Activated CD4-positive, alpha-beta T cell treated with anti-CD3 and anti-CD28 coated beads, Interleukin-10, Interleukin-2, amounts not matched to agents 100 ng/mL and 50 ng/mL, durations not matched to agents 16 hours and 8 hours (primary cell): ENCODE measurements at regions not wholly inside any gene's neighbourhood (a gene's known extent, or its start where the extent isn't known, plus 50 kb on each side); places are given as distances from the start of the nearest gene placed in this dataset.

Source experiments
- DNase-seq: peaks from one replicate; pipeline ENCODE4 v3.0.0-alpha.2; 2020

DNA sequence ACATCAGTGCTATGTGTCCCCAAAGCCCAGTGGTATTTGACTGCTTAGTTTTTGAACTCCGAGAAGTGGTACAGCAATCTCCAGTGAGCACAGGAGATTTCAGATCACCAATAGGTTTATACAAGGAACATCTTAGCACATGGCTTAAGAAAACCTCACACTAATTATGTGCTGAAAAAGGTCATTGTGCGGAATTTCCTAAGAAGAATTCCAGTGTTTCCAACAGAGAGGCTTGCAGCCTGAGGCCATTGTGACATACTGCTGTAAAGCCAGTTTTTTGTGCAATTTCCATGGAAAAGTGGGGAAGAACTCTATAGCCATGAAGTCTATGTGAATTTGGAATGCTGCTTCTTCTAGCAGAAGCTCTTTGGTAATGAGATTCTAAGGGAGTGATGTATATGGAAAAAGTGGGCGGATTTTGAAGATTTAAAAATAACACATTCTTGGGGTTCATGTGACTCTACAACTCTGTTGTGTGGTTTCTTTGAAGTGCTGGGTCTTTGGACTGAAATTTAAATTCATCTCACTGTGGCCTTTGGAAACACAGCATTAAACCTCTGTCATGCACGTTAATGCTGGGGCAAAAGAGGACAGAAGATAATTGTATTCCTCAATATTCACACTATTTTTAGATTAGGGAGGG is 110.5 kb upstream of the CD180 start:
- no peak for DNase-seq

DNA sequence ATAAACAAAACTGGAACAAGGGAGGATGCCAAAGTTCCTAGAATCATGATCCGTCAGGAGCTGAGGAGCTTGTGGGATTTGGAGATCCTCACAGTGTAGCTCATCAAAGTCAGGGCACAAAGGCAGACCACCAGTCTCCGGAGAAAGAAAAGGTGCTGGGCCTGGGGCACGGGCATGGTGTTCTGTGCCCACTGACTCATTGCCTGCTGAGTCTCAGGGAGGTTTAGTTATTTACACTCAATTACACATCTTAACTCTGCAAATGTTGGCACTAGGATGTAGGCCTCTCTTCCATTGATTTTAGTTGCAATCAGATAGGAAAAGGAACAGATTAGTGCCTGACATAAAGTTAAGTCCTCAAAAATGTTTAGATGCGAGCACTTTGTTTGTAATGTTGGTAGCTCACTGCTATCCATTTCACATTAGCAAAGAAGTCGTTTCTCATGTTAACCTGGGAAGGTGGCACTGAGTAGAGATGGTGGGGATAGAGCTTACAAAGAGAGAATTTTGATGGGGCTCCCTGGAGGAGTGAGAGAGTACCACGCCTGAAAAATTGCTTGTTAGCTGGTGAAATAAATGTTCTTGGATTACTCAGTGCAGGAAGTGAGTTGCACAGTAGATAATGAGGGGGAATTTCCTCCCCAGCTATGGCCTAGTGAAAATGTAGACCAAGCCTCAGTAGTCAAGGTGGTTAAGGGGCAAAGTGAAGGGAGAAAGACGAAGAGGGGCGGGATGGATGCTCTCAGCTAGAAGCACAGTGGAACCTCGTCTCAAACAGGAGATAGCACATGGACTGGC is 109.5 kb upstream of the CD180 start:
- DNase-seq, result no peak

DNA sequence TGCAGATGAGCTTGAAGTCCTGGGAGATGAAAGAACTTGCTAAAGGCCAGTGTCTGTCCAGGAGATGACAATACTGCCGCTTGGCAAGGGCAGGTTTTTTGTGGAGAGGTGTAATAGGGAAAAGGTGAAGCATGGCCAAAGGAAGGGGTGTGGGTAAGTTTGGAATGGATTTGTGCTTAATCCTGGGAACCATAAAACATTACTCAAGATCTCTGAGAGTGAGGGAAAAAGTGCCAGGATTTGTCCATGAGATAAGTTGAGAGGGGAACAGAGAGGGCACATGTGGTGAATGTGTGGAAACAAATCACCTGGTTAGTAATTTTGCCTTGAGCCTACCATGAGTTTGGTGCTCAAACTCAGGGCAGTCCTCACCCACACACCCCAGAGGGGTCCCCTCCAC is 108.8 kb upstream of the CD180 start:
- no peak for DNase-seq

DNA sequence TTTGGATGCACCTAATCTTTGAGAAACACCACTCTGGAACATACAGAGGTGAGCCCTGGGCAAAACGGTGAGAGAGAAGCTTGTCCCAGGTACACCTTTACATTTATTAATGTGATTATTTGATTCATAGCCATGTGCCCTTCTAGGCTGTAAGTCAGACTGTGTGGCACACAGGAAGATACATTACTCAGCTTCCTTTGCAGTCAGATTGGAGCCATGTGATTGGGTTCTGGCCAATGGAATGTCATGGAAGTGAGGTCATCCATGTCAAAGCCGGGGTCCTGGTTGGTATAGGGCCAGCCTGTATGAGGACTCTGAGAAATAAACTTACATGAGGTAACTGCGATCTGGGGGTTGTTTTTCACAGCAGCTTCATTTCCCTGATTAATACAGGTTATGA is 106.8 kb upstream of the CD180 start:
- no peak for DNase-seq

DNA sequence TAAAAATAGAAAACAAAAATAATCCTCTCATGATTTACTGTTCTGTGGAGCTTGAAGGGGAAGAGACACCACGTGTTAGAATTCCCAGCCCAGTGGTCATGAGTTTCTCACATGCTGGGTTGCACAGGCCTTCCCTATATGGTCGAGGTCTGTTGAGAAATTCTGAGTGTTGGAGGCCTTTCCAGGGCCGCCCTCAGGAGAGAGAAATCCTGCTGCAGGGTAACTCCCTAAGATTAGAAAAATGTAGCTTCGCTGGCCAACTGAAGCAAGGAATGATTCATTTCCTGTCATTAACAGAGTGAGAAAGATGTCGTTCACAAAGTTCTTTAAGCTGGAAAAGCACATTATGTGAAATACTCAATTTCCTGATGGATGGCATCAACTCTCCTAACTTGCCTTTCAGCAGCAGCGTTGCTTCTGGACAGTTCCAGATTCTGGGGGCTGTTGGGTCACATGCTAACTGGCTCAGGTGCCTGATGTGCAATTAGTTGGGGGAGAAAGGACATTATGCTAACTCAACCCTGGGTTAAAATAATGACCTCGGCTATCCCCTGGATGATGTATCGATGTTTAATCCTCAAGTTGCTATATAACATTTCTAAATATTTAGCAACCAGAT is 104.8 kb upstream of the CD180 start:
- DNase-seq, result no peak

DNA sequence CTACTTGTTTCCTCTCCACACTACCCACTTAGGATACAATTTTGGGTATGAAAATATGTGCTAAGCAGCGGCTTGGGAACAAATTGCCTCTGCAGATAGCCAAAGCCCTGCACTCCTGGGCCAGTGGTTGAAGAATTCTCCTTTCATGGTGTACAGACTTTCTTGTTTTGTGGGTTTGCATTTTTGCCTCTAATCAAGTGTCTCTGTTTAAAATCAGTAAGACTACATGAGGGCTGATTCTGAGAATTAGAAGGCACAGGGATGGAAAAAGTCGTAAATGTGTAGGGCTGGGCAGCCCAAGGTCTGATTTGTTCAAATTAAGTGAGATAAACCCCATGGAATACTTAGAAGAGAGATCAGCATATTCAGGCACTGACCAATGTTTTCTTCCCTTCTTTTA is 103.7 kb upstream of the CD180 start:
- no peak for DNase-seq

DNA sequence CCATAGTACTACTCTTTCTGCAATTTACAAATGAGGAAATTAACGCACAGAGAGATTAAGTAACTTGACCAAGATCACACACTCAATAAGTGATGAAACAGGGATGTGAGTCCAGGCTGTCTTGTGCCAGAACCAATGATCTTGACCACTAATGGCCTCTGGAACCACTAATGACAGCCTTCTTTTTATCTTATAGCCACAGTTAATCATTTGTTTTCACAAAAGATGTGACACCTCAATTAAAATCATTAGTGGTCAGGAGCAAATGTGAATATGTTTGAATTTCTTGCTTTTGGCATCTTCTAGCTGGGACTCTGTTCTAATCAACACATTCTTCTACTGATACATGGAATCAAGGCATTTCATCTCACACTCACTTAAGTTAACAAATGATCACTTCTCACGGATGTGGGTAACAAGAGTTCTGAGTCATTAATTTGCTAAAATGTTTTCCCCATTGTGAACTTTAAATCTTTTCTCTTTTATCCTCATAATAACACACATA is 102.7 kb upstream of the CD180 start:
- no peak for DNase-seq

DNA sequence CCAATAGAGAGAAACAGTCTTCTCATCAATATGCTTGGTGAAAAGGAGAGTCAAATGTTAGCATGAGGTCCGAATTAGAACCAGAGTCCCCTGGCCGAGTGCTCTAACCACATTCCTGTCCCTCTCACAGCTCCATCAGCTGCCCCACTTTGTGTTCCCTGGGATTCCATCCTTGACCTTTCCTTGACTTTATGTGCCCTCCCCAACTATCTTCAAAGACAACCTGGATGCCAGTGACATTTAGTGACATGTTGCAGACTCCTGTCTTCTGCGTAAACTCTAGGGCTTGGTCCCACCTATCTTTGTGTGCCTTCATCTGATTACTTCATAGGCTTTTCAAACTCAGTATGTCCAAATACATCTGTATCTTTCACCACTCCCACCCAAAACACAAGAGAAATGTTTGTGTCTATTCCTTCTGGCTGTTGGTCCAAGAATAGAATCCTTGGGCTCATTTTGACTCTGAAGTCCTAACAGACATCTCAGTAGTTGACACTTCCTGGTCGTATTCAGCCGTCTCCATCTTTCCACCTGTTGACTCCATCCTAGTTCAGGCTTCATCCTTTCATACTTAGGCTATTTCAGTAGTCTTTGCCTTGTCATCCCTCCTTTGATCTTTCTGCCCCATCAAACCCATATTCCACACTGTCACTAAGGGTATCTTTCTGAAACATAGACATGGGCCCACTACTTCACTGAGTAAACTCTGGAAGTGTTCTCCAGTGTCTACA is 101.4 kb upstream of the CD180 start:
- no peak for DNase-seq

DNA sequence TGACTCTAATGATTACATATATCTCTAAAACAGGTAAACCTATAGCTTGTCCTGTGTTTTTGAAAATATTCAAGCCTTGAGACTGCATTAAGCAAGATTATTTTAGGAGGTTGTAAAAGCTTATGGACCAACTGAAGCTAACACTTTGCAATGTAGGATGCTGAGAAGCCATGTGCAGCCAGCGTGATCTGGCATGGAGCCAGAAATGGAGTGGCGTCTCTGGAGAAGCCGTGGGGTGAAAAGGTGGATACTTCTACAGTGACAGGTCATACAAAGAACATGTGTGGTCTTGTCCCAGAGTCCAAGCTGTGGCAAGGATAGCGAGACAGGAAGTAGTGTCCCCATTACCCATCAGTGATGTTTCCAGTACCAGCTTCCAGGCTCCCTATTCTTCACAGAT is 100.8 kb upstream of the CD180 start:
- no peak for DNase-seq

DNA sequence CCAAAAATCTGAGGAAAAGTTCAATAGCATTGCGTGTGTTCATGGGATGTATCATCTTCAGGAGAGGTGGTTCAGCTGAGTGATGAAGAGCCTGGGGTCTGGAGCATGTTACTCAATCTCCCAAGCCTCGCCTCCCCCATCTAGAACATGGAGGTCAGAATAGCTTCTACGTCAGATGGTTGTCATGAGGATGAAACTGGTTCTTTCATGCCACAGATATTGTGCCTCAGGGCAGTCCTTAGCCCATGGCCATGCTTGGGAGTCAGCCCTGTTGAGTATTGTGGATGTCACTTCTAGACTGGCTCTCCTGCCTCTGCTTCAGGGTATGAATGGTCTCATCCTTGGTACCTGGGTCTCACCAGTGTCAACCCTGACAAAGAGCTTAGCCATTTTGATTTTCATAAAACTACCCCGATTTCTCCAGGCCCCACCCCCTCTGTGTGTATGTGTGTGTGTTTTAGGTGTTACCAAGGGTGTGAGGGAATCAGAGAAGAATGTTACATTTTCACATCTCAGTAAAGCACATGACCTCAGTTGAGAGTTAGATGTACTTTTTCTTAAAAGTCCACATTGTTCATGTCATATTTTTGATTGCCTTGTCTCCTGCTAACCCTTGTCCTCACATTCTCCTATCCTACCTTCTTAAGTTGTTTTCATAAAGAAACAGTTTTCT is 97.8 kb upstream of the CD180 start:
- no peak for DNase-seq

DNA sequence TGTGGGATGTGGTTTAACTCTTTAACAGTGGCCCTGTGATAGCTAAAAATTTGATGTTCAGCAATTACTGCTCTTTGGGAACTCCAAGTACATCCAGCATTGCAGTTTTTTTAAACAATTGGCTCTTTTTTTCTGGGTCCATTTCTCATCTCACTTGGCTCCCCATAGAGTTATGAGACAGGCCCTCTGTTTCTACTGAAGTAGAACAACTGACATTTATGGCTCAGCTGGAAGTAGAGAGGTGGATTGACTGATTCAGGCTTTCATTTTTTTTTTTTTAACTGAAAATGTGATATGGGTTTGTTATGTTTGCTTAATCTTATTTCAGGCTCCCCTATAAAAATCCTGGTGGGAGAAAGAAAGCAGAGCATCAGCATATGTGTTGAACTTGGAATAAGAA is 96.6 kb upstream of the CD180 start:
- DNase-seq, result no peak

DNA sequence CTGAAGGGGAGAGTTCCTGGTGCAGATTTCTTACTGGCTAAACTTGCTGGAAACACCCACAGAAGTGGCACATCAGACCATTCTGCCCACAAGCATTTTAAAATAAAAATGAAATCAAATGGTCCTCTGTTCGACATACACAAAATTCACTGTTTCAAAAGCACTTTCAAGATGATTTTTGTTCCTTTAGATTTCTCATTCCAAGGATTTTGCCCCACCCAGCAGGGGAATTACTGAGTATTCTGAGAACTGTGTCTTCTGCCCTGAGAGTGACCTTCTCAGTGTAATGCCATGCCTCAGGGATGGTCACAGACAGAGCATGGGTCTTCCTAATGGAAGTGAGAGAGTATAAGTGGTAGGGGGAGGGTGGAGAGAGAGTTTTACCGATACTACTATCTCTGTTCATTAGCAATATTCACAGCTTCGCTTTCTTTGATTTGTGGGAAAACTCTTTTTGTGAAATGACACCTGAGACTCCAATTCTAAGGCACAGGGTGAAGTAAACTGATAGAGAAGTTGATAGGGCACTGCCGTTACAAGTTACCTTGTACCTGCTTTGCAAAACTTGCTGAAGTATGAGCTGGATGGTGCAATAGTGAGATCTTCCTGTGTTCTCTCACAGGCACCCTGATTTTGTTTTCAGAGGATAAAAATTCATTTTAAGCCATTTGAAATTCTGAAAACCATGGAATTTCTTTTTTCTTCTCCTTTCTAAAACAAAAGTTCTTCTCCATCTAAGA is 95.8 kb upstream of the CD180 start:
- DNase-seq, result no peak

DNA sequence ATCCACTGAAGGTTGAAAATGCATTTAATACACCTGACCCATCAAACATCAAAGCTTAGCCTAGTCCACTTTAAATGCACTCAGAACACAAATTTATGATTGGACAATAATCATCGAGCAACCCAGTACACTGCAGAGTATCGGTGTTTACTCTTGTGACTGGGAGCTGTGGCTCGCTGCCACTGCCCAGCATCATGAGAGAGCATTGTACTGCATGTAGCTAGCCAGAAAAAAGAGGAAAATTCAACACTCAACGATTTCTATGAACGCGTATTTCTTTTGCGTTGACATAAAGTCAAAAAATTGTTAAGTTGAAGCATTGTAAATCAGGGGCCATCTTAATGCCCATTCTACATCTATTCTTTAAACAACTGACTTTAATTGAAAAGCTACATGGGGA is 95.1 kb upstream of the CD180 start:
- no peak for DNase-seq

DNA sequence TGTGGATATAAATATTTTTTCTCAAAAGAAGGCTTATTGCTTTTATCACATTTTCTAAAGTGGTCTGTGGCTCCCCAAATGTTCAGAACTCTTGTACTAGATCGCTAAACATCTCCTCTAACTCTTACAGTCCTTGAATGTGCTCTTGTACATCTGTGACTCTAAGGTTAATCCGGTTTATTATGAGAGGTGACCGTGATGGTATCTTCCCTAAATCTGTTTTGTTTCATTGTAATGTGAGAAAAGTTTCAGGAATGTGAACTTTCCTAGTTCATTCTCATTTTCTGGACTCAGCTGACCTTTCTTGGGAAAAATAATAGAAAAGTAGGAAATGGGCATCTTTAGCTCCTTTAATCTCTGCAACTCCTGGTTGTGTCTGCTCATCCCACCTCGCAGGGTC is 94.5 kb upstream of the CD180 start:
- no peak for DNase-seq

DNA sequence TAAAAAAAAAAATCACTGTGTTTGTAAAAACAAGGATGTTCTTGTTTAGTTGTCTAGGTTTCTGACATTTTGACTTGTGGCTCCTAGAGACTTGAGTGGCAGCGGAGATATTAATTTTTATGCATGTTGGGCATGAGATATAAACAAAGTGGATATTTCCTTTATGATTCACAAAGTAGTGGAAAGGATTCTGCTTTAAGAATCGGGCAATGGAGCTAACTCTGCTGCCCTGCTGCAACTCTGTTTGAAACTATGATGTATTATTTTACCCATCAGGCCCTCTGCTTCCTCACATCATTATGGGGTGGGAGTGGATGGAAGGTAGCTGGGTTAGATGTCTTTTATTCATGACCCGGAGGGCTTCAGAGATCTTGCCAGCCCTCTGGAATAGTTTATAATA is 94.1 kb upstream of the CD180 start:
- DNase-seq, result no peak

DNA sequence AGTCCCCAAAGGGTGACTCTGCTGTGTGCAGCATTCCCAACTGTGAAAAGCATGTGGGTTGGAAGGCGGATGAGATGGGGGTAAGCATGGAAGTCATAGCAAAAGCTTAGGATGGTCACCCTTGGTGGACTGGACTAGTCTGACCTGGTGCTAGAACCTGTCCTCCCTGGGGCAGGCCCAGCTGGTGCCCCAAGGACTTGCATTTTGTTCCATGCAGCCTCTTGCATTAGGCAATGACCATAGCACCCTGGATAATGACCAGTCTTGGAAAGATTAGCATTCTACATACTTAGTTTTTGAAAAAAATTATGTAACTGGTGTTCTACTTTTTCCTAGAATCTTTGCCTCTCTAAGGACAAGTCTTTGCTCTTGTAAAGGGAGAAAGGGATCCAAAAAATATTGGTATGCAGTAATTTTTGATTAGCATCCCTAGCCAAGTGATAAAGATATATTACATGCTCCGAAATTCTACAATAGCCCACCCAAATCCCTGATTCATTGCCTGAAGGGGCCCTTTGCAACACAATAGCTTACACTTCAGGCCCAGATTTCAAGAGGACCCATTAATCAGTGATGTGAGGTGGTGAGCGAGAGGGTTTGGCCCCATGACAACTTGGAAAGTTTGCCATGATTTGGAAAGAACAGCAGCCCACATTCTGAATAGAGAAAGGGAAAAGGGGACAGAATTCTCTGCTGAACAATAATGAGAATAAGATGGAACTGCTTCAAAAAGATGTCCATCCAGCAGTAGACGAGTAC is 93.3 kb upstream of the CD180 start:
- DNase-seq, result no peak

DNA sequence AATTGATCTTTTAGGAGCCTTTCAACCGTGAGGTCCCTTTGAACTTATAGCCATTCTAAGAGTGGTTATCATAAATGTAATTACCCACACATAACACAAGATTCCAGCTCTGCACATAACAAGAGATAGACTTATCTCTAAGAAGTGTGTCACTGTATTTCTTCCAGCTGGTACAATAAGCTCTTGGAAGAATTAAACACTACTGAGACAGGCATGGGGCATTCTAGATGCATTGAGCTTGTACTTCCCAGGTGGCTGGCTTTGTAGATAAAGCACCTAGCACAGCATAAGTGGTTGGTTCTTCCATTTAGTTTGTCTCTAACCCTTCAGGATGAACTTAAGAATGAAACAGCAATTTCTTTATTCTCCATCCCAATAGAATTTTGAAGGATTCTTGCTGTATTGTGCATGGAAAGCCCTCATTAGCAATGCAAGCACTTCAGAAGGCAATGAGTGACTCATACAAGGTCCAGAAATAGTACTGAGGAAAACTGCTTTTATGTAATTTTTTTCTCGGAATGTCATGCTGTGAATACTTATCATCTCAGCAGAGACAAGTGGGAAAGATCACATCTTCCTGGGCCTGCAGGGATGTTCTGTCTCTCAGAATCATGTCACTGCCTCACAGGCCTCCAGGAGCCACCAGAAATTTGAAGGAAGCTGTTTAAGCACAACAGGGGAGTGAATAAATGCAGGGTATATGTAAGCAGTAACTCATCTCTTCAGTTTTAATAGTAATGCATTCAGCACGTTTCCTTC is 91.1 kb upstream of the CD180 start:
- no peak for DNase-seq

DNA sequence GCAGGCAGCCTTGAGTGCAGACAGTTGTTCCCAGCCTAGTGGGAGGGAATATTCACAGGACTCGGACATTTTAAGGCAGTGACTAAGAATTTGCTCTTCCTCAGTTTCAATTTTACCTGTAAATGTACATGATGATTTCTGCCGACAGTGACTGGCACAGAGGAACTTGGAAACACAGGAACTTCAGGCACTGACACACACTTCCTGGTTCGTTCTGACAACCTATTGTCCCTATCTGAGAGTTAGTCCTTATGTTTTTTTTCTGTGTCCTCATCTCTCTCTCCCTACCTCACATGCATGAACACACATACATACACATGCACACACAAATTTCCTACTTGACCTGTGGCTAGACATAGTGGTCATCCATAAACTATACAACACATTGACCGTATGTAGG is 89.4 kb upstream of the CD180 start:
- no peak for DNase-seq

DNA sequence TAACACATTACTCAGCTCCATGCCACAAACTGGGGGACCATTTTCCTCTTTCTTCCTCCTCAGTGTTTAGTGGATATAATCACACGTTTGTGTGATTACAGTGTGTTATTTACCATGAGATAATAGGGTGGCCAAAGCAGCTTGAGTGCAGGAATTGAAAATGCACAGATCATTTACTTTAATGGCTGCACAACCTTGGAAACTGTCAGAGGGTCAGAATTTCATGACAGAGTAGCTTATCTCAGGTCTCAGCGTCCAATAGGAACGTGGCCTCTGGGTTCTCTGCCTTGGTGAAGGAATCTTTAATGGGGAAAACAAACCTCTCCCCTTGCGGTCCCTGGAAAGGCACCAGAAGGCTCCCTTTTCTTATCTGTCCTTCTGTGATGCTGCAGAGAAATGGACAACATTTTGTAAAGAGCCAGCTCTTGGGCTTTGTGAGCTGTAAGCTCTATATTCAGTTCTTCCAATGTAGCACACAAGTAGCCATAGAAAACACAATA is 87.4 kb upstream of the CD180 start:
- DNase-seq, result no peak

DNA sequence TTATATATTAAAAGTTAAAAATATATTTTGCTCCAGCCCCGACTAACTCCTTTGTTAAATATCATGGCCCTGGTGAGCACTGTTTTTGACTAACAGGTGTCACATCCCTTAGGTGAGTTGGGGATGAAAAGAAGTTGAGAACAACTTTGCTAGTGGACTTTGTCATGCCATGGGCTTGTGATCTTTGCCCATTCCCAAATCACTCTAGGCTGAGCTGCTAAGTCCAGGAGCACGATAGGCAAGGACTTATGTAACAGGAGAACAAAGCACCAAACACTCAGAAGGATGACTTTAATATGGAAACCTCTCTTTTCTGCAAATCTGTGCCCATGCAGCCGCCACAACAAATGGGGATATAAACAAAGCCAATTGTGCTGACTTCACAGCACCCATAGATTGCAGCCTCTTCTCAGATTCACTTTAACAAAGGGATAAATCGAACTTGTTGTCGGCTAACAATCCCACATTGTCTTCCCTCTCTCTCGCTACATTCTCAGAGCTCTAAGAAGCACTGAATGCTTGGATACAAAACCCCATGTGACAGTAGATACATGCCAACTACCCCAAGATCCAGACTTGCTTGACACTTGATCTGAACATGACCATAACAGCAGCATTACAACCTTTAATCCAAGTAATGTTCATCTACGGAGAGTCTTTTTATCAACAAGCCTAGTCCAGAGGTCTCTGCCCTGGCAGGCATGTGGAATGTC is 86.8 kb upstream of the CD180 start:
- DNase-seq, result no peak
